Upper lobe of right lung (tissue), 1 donor: ENCODE measurements at regions not wholly inside any gene's neighbourhood (a gene's known extent, or its start where the extent isn't known, plus 50 kb on each side); places are given as distances from the start of the nearest gene placed in this dataset.

ENCODE experiments used
- ATAC-seq: fragments of 200-7000 bp; cut with Tn5 transposase; one replicate; pipeline ENCODE4 v1.9.1; 2020; ENCODE audit warnings: mild to moderate bottlenecking, moderate library complexity
- DNase-seq: peaks from one replicate; pipeline ENCODE4 v3.0.0-alpha.2; 2020
- H3K27ac ChIP-seq: fragments of 200-600 bp; one replicate; pipeline ENCODE4 v1.8.0; 2022
- H3K27me3 ChIP-seq: fragments of 200-600 bp; one replicate; pipeline ENCODE4 v1.8.0; 2022; ENCODE audit warnings: mild to moderate bottlenecking
- H3K36me3 ChIP-seq: fragments of 200-600 bp; one replicate; pipeline ENCODE4 v1.8.0; 2022
- H3K4me1 ChIP-seq: fragments of 200-600 bp; one replicate; pipeline ENCODE4 v1.8.0; 2022
- H3K4me3 ChIP-seq: fragments of 200-600 bp; one replicate; pipeline ENCODE4 v1.8.0; 2022; ENCODE audit warnings: mild to moderate bottlenecking
- H3K9me3 ChIP-seq: fragments of 200-600 bp; one replicate; pipeline ENCODE4 v1.8.0; 2022
- intact Hi-C: fragments of 100-400 bp; cut with DNase I; formaldehyde crosslinking; loops from one replicate; pipeline ENCODE4 v1.11.0; 2022
- TF ChIP-seq, protein P1 (sequence below): fragments of 200-600 bp; IDR thresholded peaks from one replicate; pipeline ENCODE4 v1.8.0; 2022; ENCODE audit warnings: antibody characterized with exemption
- donor health status: DM: no; HTN: yes; CAD: no; lungs with severe emphysema.

DNA sequence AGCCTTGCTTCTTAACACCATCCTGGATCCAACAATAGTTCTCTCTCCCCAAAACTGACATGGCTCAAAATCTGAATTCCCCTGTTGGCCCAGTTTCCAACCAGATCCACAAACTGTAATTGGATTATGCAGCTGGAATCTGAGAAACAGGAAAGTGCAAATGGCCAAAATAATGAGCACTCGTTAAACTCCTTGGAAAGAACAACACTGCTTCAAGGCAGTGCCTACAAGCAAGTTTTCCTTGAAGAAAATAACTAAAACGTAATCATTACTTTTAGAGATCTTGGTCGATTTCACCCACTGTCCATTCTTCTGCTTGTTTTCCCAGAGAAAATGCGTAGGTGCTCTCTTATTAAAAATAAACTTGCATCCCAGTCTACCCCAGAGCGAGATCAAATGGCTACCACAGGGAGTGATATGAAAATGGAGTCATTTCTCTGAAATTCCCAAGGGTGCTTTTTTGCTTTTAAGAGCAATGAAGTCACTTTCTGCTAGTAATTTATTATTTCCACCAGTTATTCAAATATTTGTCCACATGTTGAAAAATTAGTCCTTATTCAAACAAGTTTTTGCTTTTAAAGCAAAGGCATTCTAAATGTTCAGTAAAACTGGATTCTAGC, 264.2 kb downstream of the C1D start:
- Histone ChIP-seq H3K27ac (peak overlapping the region; percentile 37), H3K9me3 (no peaks in the 10 kb centered on the region), H3K4me3 (no peak overlapping the region), H3K27me3 (no peaks in the 10 kb centered on the region), H3K4me1 (peaks cover 14% of the 10 kb centered on the region), H3K36me3 (no peaks in the 10 kb centered on the region)
- DNase-seq (no peak), ATAC-seq (no peak)
- TF ChIP-seq, protein P1, sequence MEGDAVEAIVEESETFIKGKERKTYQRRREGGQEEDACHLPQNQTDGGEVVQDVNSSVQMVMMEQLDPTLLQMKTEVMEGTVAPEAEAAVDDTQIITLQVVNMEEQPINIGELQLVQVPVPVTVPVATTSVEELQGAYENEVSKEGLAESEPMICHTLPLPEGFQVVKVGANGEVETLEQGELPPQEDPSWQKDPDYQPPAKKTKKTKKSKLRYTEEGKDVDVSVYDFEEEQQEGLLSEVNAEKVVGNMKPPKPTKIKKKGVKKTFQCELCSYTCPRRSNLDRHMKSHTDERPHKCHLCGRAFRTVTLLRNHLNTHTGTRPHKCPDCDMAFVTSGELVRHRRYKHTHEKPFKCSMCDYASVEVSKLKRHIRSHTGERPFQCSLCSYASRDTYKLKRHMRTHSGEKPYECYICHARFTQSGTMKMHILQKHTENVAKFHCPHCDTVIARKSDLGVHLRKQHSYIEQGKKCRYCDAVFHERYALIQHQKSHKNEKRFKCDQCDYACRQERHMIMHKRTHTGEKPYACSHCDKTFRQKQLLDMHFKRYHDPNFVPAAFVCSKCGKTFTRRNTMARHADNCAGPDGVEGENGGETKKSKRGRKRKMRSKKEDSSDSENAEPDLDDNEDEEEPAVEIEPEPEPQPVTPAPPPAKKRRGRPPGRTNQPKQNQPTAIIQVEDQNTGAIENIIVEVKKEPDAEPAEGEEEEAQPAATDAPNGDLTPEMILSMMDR = no peak
- intact Hi-C loops = no loop called here

- H3K9me3 ChIP-seq = no peaks in the 10 kb centered on the region
- no peak for DNase-seq
Observed at GRCh38 chr2:67799886-67800285, 262.9 kb downstream of the C1D start.

DNA sequence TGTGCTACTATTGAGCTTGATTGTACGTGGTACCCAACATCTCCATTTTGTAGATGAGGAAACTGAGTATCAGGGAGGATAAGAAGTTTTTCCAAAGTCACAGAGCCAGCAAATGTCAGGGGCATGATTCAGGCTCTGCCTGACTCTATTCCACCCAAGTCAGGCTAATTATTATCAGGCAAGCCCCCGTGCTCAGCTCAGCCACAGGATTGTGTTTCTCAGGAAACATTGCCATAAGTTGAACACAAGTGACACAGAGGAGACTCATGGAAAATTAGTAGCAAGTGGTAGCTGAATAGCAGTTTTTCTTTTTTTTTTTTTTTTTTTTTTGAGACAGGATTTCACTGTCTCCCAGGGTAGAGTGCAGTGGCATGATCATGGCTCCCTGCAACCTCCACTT, 260.5 kb downstream of the C1D start:
- TF ChIP-seq, protein P1 = no peak
- Histone ChIP-seq H3K4me1 (peaks cover 14% of the 10 kb centered on the region), H3K9me3 (no peaks in the 10 kb centered on the region), H3K27ac (no peak overlapping the region), H3K36me3 (no peaks in the 10 kb centered on the region), H3K27me3 (no peaks in the 10 kb centered on the region), H3K4me3 (no peak overlapping the region)
- intact Hi-C loops = no loop called here
- DNase-seq = no peak
- no peak for ATAC-seq

More at GRCh38 chr2:67799886-67800285, 262.9 kb downstream of the C1D start:
- H3K27ac ChIP-seq = no peak overlapping the region
- TF ChIP-seq, protein P1 = no peak
- no peaks in the 10 kb centered on the region for H3K36me3 ChIP-seq
- intact Hi-C loops = no loop called here
- H3K27me3 ChIP-seq = no peaks in the 10 kb centered on the region
- no peak for ATAC-seq
- H3K4me1 ChIP-seq = peaks cover 14% of the 10 kb centered on the region
- H3K4me3 ChIP-seq = no peak overlapping the region

GRCh38 chr2:67802824-67803223, 260.0 kb downstream of the C1D start:
- ATAC-seq (no peak), DNase-seq (no peak)
- Histone ChIP-seq H3K9me3 (no peaks in the 10 kb centered on the region), H3K36me3 (no peaks in the 10 kb centered on the region), H3K4me1 (peaks cover 10% of the 10 kb centered on the region), H3K4me3 (no peak overlapping the region), H3K27me3 (no peaks in the 10 kb centered on the region), H3K27ac (no peak overlapping the region)
- intact Hi-C loops = no loop called here
- TF ChIP-seq, protein P1 = no peak

DNA sequence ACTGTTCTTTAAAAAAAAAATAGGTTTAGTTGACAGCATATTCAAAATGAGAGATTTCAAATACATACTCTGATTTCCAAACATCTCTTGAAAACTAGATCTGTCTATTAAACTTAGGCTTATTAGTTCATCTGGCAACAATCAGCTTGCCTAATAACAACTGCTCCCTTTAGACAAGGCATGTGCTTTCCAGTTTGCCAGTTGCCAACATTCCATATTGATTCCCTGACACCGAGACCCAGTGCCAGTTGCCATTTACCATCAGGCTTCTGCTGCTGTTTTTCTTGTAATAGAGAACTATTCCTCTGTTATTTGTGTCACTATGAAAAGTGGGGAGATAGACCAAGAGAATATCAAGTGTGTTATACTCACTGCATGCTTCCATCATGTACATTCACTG, 256.0 kb downstream of the C1D start:
- ATAC-seq (no peak), DNase-seq (no peak)
- Histone ChIP-seq H3K4me1 (no peaks in the 10 kb centered on the region), H3K9me3 (no peaks in the 10 kb centered on the region), H3K36me3 (no peaks in the 10 kb centered on the region), H3K4me3 (no peak overlapping the region), H3K27ac (no peak overlapping the region), H3K27me3 (no peaks in the 10 kb centered on the region)
- TF ChIP-seq, protein P1 = no peak
- intact Hi-C loops = no loop called here

DNA sequence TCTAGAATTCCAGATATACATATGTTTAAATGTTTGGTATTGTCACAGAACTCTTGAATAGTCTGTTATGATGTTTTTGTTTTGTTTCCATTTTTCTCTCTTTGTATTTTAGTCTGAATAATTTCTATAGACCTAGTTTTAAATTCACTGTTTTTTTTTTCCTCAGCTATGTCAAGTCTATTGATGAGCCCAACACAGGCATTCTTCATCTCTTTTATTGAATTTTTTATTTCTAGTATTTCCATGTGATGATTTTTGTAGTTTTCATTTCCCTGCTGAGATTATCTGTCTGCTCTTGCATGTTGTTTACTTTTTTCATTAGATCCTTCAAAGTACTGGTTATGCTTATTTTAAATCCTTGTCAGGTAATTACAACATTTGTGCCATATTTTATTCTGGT, 254.7 kb downstream of the C1D start:
- no peaks in the 10 kb centered on the region for H3K4me1 ChIP-seq
- no peak overlapping the region for H3K4me3 ChIP-seq
- no peak overlapping the region for H3K27ac ChIP-seq
- DNase-seq (no peak), ATAC-seq (no peak)
- no peaks in the 10 kb centered on the region for H3K9me3 ChIP-seq
- intact Hi-C loops = no loop called here
- TF ChIP-seq, protein P1 = no peak
- H3K36me3 ChIP-seq = no peaks in the 10 kb centered on the region
- no peaks in the 10 kb centered on the region for H3K27me3 ChIP-seq
